ENCODE measurements at regions not wholly inside any gene's neighbourhood (a gene's known extent, or its start where the extent isn't known, plus 50 kb on each side); places are given as distances from the start of the nearest gene placed in this dataset.

- CTCF ChIA-PET: no interaction called here
- 68% methylated on average over 6 of the region's 6 CpGs for WGBS (ENCODE audit: insufficient coverage, insufficient replicate concordance, low lambda C conversion rate, missing lambda C conversion rate)
- no peak for ATAC-seq
Observed at GRCh38 chr12:63499567-63499966, 168.7 kb downstream of the DPY19L2 start.

More at GRCh38 chr12:63499567-63499966, 168.7 kb downstream of the DPY19L2 start:
- in situ Hi-C loops (cut with MboI) (no loop called here), intact Hi-C loops (cut with micrococcal nuclease; ENCODE audit: unreplicated experiment) (no loop called here)
- DNase-seq (ENCODE audit: low read depth, low spot score) (no peak), FAIRE-seq (no peak)
- no peak overlapping the region for H3K4me2 ChIP-seq (ENCODE audit: control insufficient read depth, insufficient read depth)
- SMC1A ChIA-PET (ENCODE audit: uncharacterized antibody, unreplicated experiment): no interaction called here
- H3K27me3 ChIP-seq (replicated peaks in 1 of 2; ENCODE audit: control insufficient read depth in 2 of 2, insufficient read depth in 2 of 2, low read length in 1 of 2): no peaks in the 10 kb centered on the region
- TF ChIP-seq IRF4 (IDR thresholded peaks at IDR 0.05; ENCODE audit: low read depth, low read length) (no peak), ZBTB11 (CRISPR knock-in tag; IDR thresholded peaks at IDR 0.05) (no peak), CREM (IDR thresholded peaks at IDR 0.05; ENCODE audit: low read depth) (no peak), TARDBP (IDR thresholded peaks at IDR 0.05; ENCODE audit: borderline replicate concordance) (no peak), ZBED1 (IDR thresholded peaks at IDR 0.05; ENCODE audit: borderline replicate concordance) (no peak), STAT1 (conservative IDR thresholded peaks at IDR 0.05) (no peak), MTA2 (IDR thresholded peaks at IDR 0.05; ENCODE audit: low read depth) (no peak), SIX5 (IDR thresholded peaks at IDR 0.05; ENCODE audit: low read depth, low read length, severe bottlenecking) (no peak), KAT2A (conservative IDR thresholded peaks at IDR 0.05; ENCODE audit: control insufficient read depth, low read depth, low read length) (no peak), CHD4 (IDR thresholded peaks at IDR 0.05) (no peak), TCF12 (IDR thresholded peaks at IDR 0.05; ENCODE audit: low read depth, low read length) (no peak), MEF2A (IDR thresholded peaks at IDR 0.05; ENCODE audit: insufficient read depth, low read depth, low read length) (no peak), RB1 (IDR thresholded peaks at IDR 0.05; ENCODE audit: borderline replicate concordance) (no peak)
- H3K9ac ChIP-seq (ENCODE audit: control insufficient read depth, insufficient read depth, low read length): no peak overlapping the region
- H3K4me3 ChIP-seq: no peak overlapping the region
- H3K27ac ChIP-seq (ENCODE audit: control insufficient read depth, insufficient read depth): no peak overlapping the region
- no peaks in the 10 kb centered on the region for H3K4me1 ChIP-seq (ENCODE audit: control insufficient read depth, insufficient read depth, low read length)
- no peak overlapping the region for H2AFZ ChIP-seq (ENCODE audit: control insufficient read depth, low read depth, low read length)
- BruUV-seq (replicated peaks): no TSS peak
- H4K20me1 ChIP-seq (ENCODE audit: control insufficient read depth, insufficient read depth): no peaks in the 10 kb centered on the region
- H3K36me3 ChIP-seq (ENCODE audit: control insufficient read depth in 2 of 2, insufficient read depth in 2 of 2, low read length in 1 of 2): no peaks in the 10 kb centered on the region
- no peaks in the 10 kb centered on the region for H3K9me3 ChIP-seq (replicated peaks; ENCODE audit: control insufficient read depth, insufficient read depth, low read length)
- RAD21 ChIA-PET (ENCODE audit: unreplicated experiment): no interaction called here
- H3K79me2 ChIP-seq (ENCODE audit: control insufficient read depth, insufficient read depth, low read length): no peaks in the 10 kb centered on the region
- POLR2A ChIA-PET: no interaction called here

Measured in GM12878 (cell line).